ENCODE measurements at regions not wholly inside any gene's neighbourhood (a gene's known extent, or its start where the extent isn't known, plus 50 kb on each side); places are given as distances from the start of the nearest gene placed in this dataset.
A peak's percentile ranks its signal among the peaks of the same experiment; 100 is the strongest.

DNA sequence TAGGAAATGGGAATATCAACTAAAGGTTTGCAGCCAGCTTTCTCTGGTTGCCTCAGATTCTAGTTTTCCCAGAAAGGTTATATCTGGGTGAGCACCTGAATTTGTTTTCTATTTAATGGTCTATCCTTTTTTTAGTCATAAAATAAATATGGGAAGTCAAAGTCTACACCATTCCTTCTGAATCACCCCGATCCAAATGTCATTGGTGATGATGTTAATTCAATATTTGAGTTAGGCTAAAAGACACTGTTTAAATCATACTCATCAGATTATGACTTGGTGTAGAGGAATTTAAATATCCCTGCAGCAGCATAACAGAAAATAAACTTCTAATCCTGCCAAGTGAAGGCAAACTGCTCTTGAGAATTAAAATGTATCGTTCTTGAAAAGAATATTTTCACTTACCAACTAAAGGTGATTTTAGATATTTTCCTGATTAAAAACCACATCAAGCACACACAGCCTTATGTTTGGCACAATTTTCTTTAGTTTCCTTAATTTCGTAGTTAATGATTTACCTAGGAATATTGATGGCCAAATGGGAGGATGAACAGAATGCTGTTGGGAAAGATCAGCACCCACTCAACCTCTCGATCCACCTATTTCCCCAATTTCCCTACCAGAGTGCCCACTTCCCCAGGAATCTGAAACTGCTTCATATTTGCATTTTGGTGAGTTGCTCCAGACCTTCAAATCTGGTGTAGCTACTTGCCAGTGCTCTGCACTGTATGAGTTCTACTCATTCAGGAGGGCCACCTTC is 103.1 kb upstream of the TSLP start:
- TF ChIP-seq, protein P1, sequence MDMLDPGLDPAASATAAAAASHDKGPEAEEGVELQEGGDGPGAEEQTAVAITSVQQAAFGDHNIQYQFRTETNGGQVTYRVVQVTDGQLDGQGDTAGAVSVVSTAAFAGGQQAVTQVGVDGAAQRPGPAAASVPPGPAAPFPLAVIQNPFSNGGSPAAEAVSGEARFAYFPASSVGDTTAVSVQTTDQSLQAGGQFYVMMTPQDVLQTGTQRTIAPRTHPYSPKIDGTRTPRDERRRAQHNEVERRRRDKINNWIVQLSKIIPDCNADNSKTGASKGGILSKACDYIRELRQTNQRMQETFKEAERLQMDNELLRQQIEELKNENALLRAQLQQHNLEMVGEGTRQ (IDR thresholded peaks at IDR 0.05; ENCODE audit: borderline replicate concordance, low read depth, low read length) = no peak
- TF ChIP-seq POLR2AphosphoS5 (IDR thresholded peaks at IDR 0.05; ENCODE audit: low read depth, low read length) (no peak), MEF2A (IDR thresholded peaks at IDR 0.05; ENCODE audit: borderline replicate concordance, low read depth) (no peak), SMC3 (IDR thresholded peaks at IDR 0.05; ENCODE audit: low read depth, low read length) (no peak), RAD21 (IDR thresholded peaks at IDR 0.05; ENCODE audit: low read length) (no peak), JUND (IDR thresholded peaks at IDR 0.05) (peak; percentile 16; the same call in 1 of the 2 replicates), EZH2phosphoT487 (IDR thresholded peaks at IDR 0.05; ENCODE audit: borderline replicate concordance, low read depth) (no peak)
- TF ChIP-seq, protein P2, sequence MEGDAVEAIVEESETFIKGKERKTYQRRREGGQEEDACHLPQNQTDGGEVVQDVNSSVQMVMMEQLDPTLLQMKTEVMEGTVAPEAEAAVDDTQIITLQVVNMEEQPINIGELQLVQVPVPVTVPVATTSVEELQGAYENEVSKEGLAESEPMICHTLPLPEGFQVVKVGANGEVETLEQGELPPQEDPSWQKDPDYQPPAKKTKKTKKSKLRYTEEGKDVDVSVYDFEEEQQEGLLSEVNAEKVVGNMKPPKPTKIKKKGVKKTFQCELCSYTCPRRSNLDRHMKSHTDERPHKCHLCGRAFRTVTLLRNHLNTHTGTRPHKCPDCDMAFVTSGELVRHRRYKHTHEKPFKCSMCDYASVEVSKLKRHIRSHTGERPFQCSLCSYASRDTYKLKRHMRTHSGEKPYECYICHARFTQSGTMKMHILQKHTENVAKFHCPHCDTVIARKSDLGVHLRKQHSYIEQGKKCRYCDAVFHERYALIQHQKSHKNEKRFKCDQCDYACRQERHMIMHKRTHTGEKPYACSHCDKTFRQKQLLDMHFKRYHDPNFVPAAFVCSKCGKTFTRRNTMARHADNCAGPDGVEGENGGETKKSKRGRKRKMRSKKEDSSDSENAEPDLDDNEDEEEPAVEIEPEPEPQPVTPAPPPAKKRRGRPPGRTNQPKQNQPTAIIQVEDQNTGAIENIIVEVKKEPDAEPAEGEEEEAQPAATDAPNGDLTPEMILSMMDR (IDR thresholded peaks at IDR 0.05) = no peak
- TF ChIP-seq, protein P3, sequence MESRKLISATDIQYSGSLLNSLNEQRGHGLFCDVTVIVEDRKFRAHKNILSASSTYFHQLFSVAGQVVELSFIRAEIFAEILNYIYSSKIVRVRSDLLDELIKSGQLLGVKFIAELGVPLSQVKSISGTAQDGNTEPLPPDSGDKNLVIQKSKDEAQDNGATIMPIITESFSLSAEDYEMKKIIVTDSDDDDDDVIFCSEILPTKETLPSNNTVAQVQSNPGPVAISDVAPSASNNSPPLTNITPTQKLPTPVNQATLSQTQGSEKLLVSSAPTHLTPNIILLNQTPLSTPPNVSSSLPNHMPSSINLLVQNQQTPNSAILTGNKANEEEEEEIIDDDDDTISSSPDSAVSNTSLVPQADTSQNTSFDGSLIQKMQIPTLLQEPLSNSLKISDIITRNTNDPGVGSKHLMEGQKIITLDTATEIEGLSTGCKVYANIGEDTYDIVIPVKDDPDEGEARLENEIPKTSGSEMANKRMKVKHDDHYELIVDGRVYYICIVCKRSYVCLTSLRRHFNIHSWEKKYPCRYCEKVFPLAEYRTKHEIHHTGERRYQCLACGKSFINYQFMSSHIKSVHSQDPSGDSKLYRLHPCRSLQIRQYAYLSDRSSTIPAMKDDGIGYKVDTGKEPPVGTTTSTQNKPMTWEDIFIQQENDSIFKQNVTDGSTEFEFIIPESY (IDR thresholded peaks at IDR 0.05; ENCODE audit: borderline replicate concordance, low read depth) = no peak

Measured in SK-N-SH (cell line).